GM18868 (cell line): ENCODE measurements at regions not wholly inside any gene's neighbourhood (a gene's known extent, or its start where the extent isn't known, plus 50 kb on each side); places are given as distances from the start of the nearest gene placed in this dataset.

Source experiments
- ATAC-seq: cut with Tn5 transposase; IDR thresholded peaks from one replicate; pipeline ENCODE4 v1.9.1; 2021; ENCODE audit warnings: mild to moderate bottlenecking, moderate library complexity; ENCODE audit not compliant: unreplicated experiment

DNA sequence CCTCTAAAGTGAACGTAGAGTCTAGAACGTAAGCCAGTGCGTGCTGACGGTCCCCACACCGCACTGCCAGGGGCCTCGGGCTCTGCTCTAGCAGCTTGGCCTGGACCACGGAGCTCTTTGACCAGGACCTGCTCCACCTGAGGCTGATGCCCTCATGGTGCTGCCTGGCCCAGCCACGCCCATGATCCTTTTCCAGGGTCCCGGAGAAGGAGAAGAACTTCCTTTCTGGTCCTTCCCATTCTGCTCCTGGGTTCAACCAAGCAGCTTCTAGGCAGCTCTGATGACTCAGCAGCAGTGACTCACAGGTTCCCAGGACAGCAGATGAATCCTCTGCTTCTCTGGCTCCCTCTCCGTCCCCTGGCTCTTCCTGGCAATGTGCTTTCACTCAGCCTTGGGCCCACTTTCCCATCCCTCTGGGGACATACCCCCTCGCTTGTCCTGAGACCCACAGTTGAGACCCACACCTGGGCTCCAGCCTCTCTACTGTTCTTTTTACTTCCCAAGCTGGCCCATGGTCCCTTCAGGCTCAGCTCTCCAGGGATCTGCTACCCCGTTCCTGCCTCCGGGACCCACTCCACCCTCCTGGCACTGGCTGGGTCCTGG is 246.3 kb upstream of the RAB4A start:
- no peak for ATAC-seq

DNA sequence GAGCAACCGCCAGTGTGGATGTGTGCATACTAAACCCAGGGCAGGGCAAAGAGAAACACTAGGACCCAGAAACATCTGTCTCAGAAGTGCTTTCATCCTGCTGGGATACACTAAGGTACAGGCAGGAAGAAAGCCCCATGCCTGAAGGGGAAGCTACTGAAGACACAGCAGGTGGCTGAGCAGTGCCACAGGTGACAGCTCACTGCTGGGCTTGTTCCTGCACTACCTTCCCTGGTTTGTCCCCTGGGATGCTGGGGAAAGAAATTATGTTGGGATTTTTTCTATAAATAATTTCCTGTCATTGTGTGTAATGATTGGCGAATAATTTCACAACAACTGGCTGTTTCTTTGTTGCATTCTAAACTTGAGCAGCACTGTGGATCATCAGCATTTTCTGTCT is 245.3 kb upstream of the RAB4A start:
- ATAC-seq: no peak

DNA sequence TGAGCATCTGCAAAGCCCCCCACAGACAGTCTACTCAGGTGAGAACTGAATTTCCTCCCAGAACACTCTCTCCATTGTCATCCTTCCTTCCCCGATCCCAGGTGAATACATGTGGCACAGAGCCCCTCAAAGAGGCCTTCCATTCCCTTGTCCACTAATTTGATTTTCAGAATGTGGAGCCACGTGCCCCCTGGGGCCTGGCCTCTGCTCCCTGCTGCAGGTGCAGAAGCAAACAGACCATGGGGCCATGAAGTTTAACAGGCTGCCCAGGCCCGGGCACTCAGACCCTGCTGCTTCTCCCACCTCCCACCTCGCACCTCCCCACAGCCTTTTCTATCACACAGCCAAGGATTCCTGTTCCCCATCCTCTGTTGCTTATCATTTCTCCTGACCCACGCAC is 243.8 kb upstream of the RAB4A start:
- ATAC-seq: no peak

DNA sequence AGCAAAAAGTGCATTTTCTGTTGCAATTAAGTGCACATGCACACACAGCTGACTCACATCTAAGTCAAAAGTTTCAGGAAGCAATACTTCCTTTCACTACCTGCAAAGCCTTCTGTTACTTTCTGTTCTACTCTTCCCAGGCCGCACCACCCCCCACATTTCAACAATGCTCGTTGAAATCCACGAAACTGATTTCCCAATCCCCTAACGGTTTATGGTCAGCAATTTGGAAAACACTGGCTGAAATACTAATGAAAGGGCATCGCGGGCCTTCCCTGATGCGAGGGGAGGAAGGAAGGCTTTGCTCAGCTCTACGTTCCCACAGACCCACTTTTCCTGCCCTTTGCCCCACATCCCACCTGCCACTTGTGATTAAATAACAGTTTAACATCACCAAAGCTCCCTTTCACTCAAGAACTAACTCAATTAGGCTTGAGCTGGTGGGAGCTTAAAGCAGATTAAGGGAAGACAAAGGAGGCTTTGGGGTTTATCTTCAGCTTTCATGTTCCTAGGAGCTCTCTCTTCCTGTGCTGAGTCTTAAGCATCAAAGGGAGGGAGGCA is 243.2 kb upstream of the RAB4A start:
- ATAC-seq: no peak

DNA sequence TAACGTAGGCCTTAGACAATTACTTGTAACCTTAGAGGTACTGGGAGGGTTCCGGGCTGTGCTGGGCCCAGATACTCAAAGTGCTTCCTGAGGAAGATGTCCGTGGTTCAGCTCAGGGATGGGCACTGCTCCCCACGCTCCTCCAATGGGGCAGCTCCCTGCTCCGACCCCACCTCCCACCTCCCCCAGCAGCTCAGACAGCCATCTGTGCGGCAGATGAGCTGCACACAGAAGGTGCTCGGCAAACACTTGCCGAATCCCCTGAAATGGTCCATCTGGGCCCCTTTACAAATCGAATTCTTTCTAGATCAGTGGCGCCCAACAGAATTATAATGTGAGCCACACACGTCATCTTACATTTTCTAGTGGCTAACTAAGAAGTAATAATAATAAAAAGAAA is 242.4 kb upstream of the RAB4A start:
- no peak for ATAC-seq

DNA sequence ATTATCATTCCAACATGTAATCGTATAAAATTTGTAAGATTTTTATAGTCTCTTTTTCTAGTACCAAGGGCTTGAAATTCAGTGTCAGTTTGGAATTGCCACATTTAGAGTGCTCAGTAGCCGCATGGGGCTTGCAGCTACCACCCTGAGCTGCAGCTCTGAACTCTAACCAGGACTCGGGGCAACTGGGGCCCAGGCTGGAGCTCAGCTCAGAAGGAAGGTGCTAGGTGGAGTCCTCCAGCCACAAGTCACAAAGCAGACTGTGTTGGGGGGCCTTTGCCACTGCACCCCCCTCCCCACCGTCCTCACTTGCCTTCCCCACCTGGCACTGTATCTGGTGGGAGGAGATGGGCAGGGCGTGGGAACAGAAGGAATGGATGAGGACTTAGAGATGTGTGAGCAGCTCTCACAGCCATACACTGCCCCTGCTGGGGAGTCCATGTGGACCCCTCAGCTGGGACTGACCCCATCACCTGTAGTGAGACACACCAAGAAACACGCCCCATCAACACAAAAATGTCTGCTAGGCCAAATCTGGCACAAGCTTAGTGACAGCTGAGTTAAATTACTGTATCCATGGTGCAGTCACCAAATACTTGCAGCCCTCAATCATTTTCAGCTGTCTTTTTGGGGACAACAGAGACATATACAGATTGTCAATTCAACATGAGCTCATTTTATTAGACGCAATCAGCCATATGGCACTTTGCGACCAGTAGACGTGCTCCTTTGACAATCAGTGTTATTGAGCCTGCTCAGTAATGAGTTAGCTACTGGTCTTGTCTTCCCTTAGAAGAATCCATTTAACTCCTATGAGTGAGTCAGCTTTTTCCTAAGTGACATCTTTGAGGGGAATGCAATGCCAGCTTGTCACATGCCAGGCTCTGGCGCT is 241.7 kb upstream of the RAB4A start:
- no peak for ATAC-seq

DNA sequence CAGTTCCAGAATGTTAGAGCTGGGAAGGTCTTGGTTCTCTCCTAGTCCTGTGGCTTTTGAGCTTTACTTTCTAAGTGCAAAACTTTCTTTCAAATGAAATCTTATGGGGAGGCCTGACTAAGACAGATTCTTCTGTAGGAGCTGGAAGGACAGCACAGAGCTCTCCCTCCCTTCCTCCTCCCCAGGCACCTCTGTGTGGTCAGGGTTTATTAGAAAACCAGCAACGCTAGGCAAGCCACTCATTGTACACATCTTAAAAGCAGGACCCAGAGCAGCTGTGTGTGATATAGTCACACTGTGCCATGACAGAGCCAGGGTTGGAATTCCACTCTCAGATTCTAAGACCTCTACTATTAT is 241.1 kb upstream of the RAB4A start:
- ATAC-seq: no peak

DNA sequence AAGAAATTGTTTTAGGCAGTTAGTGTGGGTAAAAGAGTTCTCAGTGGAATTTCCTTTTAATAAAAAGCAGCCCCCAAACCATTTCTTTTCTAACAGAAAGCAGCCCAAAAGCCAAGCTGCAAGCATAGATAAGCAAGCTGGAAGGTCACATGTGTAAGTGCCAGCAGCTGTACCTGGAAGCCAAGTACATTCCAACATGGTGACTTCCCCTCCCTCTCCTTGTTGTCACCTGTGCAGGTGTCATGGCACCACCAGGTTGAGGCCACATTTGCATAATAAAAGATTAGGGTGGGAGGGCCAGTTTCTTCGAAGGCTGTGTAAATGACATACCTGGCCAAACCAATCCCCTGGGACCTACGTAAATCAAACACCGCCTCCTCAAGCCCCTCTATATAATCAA is 240.3 kb upstream of the RAB4A start:
- ATAC-seq: no peak

DNA sequence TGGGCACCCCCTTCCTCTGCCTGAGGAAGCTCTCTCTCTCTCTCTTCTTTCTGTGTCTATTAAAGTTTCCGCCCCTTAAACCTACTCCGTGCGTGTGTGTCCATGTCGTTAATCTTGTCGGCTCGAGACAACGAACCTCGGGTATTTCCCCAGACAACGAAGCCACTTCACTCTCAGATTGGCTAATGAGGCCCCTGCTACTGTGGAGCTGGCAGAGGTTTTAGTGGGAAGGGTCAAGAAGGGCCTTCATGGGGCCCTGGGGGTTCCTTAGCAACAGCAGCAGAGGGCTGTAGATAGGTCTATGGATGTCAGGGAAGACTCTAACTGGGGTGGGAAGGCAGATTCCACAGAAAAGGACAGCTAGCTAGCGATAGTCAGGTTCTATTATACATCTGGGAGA is 239.8 kb upstream of the RAB4A start:
- ATAC-seq: no peak

DNA sequence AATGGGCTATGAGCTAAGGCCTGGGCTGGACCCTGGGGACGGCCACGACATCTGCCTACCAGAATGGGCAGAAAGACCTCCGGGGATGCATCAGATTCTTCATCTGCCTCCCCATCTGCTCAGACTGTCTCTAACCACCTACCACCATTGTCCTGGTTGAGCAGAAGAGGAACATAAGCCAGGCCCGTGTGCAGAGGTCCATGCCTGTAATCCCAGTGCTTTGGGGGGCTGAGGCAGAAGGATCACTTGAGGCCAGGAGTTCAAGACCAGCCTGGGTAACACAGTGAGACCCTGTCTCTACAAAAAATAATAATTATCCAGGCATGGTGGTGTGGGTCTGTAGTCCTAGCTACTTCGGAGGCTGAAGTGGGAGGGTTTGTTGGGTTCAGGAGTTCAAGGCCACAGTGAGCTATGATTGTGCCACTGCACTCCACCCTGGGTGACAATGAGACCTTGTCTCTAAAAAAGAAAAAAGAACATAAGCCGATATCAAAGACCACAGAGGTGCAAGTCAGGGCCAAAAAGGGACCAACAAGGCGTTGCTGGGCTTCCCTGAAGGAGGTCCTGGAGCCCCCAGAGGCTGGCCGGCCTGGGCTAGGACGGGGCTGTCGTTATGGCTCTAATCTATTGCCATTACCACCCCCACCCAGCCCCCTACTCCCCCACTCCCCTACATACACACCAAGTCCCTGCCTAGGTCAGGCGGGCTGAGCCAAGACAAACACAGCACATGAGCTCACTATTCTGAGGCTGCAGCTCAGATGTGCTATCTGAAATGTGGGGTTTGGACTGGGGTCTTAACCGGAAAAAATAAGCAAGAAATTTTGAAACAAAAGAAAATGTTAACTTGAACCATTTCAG is 239.2 kb upstream of the RAB4A start:
- ATAC-seq: no peak

DNA sequence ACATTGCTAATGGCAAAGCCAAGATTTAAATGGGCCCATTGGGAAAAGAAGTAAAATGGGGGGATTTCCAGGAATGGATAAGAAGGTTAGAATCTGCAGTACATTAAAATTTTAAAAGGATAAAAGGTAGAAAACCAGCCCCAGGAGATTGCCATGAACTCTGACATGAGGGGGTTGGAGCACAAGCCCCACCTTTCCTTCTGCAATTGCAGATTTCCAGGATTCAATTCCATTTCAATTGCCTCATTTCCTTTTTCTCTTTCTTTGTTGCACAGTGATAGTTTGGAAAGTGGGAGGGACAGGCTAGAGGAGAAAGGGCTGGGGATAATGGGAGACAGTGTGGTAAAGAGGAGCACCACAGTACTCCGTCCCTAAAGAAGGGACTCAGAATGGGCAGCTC is 238.5 kb upstream of the RAB4A start:
- no peak for ATAC-seq

DNA sequence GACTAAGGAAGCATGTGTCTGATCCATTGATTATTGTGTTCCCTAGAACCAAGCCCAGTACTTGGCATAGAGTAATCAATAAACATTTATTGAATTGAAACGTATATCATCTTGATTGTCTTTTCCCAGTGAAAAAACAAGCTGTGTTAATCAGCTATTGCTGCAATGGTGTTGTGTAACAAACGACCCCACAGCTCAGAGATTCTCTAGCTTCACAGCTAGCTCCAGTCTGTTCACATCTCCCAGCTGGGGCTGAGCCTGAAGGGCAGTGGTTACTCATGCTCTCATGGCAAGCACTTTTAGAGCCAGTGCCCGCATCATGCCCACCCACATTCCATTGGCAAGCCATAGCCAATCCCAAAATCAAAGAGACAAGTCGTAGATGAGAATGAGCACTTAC is 237.4 kb upstream of the RAB4A start:
- ATAC-seq: no peak

DNA sequence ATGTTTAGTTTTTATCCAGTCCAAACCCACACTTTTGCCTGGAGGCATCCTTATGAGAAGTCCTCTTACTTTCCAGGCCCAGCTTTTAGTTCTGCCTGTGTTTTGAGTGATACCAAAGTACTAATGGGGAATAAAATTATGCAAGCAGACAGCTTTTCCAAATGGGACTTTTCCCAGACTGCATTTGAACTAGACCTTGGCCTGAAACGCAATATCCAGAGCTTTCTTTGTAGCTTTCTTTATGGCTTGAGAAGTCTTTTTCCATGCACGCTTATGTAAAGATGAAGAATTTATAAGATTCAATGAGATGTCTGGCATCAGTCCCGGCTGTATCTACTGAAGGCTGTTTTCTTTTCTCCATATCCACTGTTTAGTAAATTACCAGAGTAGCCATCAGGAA is 236.6 kb upstream of the RAB4A start:
- ATAC-seq: no peak

DNA sequence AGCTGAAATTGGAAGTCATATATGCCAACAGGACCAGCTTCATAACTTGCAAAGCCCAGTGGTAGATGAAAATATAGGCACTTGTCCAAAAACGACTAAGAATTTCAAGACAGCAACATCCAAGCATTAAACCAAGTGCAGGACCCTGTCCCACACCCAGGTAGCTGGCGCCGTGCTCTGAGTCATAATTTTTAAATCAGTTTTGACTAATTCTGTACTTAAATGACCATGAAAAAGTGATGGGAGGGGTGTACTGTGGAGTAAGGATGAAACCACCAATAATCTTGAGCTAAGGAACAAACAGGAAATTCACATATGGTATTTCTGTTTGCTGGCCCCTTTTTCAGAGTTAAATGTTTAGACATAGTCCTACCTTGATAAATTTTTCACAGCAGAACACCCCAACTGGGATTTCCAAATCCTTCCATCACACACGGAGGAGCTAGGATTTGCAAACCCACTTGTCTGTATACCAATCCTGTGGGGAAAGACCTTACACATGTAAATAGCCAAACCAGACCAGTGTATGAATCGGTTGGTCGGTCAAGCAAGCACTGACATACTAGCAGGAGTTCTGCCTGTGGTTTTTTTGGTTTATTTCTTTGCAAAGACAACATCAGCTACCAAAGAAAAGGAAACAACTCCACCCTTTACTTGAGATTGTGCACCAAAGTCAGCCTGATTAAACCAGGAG is 235.7 kb upstream of the RAB4A start:
- peak; percentile 90 for ATAC-seq

DNA sequence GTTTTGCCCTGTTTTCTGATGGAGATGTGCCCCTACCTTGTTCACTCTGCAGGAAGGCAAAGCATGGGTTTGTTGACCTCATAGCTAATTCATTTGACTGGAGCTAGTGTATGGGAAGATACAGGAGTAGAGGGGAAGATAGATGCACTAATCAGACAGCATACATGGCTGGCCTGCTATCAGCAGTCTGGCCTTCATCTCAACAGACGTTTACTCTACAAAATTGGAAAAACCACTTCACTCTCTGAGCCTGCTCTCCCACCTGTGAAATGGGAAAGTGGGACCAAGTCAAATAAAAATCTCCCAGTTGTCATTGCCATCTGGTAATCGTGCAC is 235.2 kb upstream of the RAB4A start:
- peak; percentile 28 for ATAC-seq

DNA sequence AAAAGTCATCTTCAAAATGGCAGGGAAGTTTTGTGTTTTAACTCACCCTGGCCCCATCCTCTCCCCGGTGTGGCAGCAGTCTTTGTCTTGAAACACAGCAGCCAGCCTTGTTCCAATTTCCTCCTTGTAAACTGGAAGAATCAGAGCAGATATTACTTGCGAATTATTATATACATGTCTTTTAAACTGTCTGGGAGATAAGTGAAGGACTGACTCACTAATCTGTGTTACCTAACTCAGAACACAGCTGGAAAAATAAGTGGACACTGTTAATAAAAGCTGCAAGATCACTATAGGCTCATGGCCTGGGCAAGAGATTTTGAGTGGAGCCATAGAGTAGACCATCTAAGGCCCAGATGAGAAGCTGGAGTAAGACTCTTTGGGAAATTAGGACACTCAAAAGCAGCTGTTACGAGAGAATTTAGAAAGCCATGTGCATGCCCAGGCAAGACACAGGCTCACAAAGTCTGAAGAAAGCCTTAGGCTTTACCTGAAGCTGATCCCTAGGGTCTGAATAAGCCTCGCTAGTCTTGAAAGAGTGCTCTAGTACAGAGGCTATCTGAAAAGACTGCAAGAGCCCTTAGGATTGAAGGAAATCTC is 233.0 kb upstream of the RAB4A start:
- ATAC-seq: no peak

DNA sequence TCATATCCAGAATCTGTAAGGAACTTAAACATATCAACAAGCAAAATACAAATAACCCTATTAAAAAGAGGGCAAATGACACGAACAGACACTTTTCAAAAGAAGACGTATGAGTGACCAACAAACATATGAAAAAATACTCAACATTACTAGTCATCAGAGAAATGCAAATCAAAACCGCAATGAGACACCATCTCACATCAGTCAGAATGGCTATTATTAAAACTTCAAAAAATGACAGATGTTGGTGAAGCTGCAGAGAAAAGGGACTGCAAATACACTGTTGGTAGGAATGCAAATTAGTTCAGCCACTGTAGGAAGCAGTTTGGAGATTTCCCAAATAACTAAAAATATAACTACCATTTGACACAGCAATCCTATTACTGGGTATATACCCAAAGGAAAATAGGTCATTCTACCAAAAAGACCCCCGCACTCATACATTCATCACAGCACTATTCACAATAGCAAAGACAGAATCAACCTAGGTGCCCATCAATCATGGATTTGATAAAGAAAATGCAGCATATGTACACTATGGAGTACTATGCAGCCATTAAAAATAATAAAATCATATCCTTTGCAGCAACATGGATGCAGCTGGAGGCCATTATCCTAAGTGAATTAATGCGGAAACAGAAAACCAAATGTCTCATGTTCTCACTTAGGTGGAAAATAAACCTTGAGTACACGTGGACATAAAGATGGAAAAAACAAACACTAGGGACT is 230.1 kb upstream of the RAB4A start:
- no peak for ATAC-seq

DNA sequence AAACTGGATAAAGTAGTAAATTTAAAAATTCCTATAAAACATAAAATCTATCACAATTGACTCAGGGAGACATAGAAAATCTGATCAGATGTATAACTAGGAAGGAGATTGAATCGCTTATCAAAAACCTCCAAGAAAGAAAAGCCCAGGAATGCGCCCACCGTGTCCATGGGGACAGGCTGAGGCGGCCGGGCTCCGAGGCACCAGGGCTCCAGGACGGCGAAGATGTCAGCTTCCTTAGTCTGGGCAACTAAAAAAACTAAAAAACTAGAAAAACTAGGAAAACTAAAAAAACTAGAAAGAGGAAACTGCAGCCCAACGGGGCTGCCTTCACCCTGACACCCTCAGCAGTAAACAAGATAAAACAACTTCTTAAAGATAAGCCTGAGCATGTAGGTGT is 229.0 kb upstream of the RAB4A start:
- ATAC-seq: no peak

DNA sequence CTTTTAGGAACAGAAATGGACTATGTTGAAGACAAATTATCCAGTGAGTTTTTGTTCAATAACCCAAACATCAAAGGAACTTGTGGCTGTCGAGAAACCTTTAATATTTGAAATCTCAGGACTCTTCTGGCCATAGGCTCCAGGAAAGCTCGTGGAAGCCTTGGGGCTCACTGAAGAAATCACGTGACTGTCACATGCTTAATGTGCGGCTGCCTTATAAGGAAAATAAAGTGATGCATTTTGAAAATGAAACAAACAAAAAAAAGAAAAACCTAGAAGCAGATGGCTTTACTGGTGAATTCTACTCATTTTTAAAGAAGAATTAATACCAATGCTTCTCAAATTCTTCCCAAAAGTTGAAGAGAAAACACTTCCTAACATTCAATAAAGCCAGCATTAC is 228.4 kb upstream of the RAB4A start:
- no peak for ATAC-seq

DNA sequence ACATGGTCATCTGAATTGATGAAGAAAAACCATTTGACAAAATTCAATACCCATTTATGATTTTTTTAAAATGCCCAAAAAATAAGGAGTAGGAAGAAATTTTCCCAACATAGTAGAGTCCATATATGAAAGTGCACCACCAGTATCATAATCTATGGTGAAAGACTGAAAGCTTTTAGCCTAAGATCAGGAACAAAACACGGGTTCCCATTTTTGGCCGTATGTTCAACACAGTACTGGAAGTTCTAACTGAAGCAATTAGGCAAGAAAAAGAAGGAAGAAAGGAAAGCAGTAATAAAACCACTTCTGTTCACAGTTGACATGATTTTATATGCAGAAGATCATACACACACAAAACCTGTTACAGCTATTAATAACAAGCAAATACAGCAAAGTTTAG is 227.8 kb upstream of the RAB4A start:
- no peak for ATAC-seq
